DND-41 (cell line): ENCODE measurements at regions not wholly inside any gene's neighbourhood (a gene's known extent, or its start where the extent isn't known, plus 50 kb on each side); places are given as distances from the start of the nearest gene placed in this dataset.

ENCODE experiments used
- ATAC-seq: fragments of 200-7000 bp; cut with Tn5 transposase; 3 replicates; pipeline ENCODE4 v1.9.1; 2021; ENCODE audit warnings: low read depth; ENCODE audit not compliant: insufficient read depth
- DNase-seq: peaks from one replicate; pipeline ENCODE4 v3.0.0-alpha.2; 2020
- H2AFZ ChIP-seq: 2 replicates; pipeline ENCODE4 v1.6.0; 2012; ENCODE audit warnings: low read depth, low read length
- H3K27ac ChIP-seq: 2 replicates; pipeline ENCODE4 v1.5.1; 2012; ENCODE audit warnings: low read length, inconsistent platforms
- H3K27me3 ChIP-seq: fragments of 200-600 bp; sonication (generic); 2 replicates; pipeline ENCODE4 v1.6.0; 2012; ENCODE audit warnings: low read length, mild to moderate bottlenecking, inconsistent platforms; ENCODE audit not compliant: insufficient read depth, poor library complexity
- H3K36me3 ChIP-seq: 2 replicates; pipeline ENCODE4 v1.5.1; 2012; ENCODE audit warnings: low read length, inconsistent platforms; ENCODE audit not compliant: insufficient read depth
- H3K4me1 ChIP-seq: 2 replicates; pipeline ENCODE4 v1.5.1; 2012; ENCODE audit warnings: mild to moderate bottlenecking, low read length; ENCODE audit not compliant: insufficient read depth
- H3K4me2 ChIP-seq: 2 replicates; pipeline ENCODE4 v1.6.0; 2012; ENCODE audit warnings: mild to moderate bottlenecking, moderate library complexity, low read length, inconsistent platforms; ENCODE audit not compliant: insufficient read depth
- H3K4me3 ChIP-seq, 2 experiments: fragments of 200-600 bp in 1 of 2; shearing (Covaris generic) in 1 of 2; 2 replicates each; pipeline ENCODE4 v1.5.1; 2012 to 2016; ENCODE audit warnings: inconsistent platforms in 2 of 2, low read length in 2 of 2, mild to moderate bottlenecking in 2 of 2, low read depth in 1 of 2, moderate library complexity in 1 of 2
- H3K79me2 ChIP-seq: 2 replicates; pipeline ENCODE4 v1.6.0; 2012; ENCODE audit warnings: low read length, inconsistent platforms; ENCODE audit not compliant: insufficient read depth
- H3K9ac ChIP-seq: 2 replicates; pipeline ENCODE4 v1.6.0; 2012; ENCODE audit warnings: low read depth, mild to moderate bottlenecking, inconsistent platforms, low read length, moderate library complexity
- H3K9me3 ChIP-seq: 2 replicates; pipeline ENCODE4 v1.5.1; 2012; ENCODE audit warnings: low read length, moderate library complexity, mild to moderate bottlenecking, inconsistent platforms; ENCODE audit not compliant: insufficient read depth, severe bottlenecking
- H4K20me1 ChIP-seq: 2 replicates; pipeline ENCODE4 v1.6.0; 2012; ENCODE audit warnings: low read length; ENCODE audit not compliant: insufficient read depth
- EZH2 ChIP-seq: IDR thresholded peaks from 3 replicates; pipeline ENCODE4 v1.6.1; 2012; ENCODE audit warnings: borderline replicate concordance, low read depth, mild to moderate bottlenecking, moderate library complexity, low read length, inconsistent platforms; ENCODE audit not compliant: severe bottlenecking
- TF ChIP-seq, protein P1 (sequence below): IDR thresholded peaks from 2 replicates; pipeline ENCODE4 v1.5.1; 2012; ENCODE audit warnings: borderline replicate concordance, low read length, moderate library complexity, mild to moderate bottlenecking; ENCODE audit not compliant: poor library complexity, severe bottlenecking; ENCODE audit errors: extremely low read depth

DNA sequence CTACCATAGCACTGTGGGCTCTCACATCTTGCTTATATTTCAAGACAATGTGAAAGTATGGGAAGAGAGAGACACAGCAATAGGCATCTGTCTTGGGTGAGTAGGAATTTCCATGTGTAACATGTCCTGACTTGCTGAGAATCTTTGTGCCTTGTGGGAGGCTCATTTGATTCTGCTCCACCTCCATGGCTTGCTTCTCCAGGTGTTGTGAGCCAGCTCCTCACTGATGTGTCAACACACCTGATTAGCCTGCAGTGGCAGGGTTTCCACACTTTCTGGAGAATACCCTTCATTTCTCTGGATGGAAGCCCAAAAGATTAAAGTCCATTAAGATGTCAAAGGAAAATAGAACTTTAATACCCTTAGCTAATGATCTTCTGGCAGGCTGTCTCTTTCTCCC, 613.6 kb downstream of the ZNF608 start:
- no peaks in the 10 kb centered on the region for H3K9me3 ChIP-seq
- DNase-seq (no peak), ATAC-seq (no peak)
- no peaks in the 10 kb centered on the region for H3K27me3 ChIP-seq
- TF ChIP-seq, protein P1, sequence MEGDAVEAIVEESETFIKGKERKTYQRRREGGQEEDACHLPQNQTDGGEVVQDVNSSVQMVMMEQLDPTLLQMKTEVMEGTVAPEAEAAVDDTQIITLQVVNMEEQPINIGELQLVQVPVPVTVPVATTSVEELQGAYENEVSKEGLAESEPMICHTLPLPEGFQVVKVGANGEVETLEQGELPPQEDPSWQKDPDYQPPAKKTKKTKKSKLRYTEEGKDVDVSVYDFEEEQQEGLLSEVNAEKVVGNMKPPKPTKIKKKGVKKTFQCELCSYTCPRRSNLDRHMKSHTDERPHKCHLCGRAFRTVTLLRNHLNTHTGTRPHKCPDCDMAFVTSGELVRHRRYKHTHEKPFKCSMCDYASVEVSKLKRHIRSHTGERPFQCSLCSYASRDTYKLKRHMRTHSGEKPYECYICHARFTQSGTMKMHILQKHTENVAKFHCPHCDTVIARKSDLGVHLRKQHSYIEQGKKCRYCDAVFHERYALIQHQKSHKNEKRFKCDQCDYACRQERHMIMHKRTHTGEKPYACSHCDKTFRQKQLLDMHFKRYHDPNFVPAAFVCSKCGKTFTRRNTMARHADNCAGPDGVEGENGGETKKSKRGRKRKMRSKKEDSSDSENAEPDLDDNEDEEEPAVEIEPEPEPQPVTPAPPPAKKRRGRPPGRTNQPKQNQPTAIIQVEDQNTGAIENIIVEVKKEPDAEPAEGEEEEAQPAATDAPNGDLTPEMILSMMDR = no peak
- TF ChIP-seq EZH2 = no peak
- no peaks in the 10 kb centered on the region for H3K4me1 ChIP-seq
- no peaks in the 10 kb centered on the region for H3K79me2 ChIP-seq
- no peaks in the 10 kb centered on the region for H3K36me3 ChIP-seq
- no peak overlapping the region for H3K27ac ChIP-seq
- no peak overlapping the region for H2AFZ ChIP-seq
- H3K4me3 ChIP-seq = no peak overlapping the region
- H3K4me2 ChIP-seq = no peak overlapping the region
- H3K9ac ChIP-seq = no peak overlapping the region
- H4K20me1 ChIP-seq = no peaks in the 10 kb centered on the region

DNA sequence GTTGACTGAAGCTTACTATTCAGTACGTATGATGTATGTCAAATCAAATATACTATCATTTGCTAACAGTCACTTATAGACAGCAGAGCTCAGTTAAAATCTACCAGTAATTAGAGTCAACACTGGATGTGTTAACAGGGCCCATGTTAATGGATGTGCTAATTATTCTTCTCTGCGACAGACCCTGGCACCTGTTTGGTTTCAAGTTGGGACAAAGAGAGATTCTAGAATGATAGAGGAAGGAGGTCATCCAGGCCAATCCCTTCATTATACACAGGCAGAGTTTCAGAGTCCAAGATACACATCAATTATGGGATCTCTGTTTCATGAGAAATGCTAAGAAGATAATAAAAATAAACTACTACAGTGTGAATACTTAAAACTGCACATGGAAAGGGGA, 615.0 kb downstream of the ZNF608 start:
- no peak overlapping the region for H3K4me3 ChIP-seq
- H3K9ac ChIP-seq = no peak overlapping the region
- H3K4me2 ChIP-seq = no peak overlapping the region
- no peaks in the 10 kb centered on the region for H3K27me3 ChIP-seq
- no peak for TF ChIP-seq EZH2
- TF ChIP-seq, protein P1 = no peak
- H3K27ac ChIP-seq = no peak overlapping the region
- DNase-seq (no peak), ATAC-seq (no peak)
- no peak overlapping the region for H2AFZ ChIP-seq
- H3K4me1 ChIP-seq = no peaks in the 10 kb centered on the region
- H3K79me2 ChIP-seq = no peaks in the 10 kb centered on the region
- no peaks in the 10 kb centered on the region for H3K9me3 ChIP-seq
- H4K20me1 ChIP-seq = no peaks in the 10 kb centered on the region
- no peaks in the 10 kb centered on the region for H3K36me3 ChIP-seq

DNA sequence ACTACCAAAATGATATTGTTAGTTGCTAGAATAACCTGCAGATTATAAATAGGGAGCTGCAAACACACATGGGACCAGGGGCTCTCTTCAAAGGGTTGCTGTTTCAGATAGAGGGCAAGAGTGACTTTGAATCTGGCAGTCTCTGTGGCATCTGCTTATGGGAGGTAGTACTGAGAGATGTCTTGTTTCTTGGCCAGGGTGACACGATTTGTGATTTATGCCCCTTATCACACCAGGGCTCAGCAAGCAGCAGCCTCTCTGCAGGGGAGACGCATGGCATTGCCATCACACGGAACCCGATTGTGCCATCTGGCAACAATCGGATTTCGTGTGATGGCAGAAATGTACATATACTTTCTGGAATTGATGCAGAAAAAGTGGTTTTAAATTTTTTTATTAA, 615.6 kb downstream of the ZNF608 start:
- ATAC-seq = no peak
- TF ChIP-seq, protein P1 = no peak
- TF ChIP-seq EZH2 = no peak
- H4K20me1 ChIP-seq = no peaks in the 10 kb centered on the region
- H2AFZ ChIP-seq = no peak overlapping the region
- no peak for DNase-seq
- H3K9ac ChIP-seq = no peak overlapping the region
- no peaks in the 10 kb centered on the region for H3K4me1 ChIP-seq
- no peak overlapping the region for H3K27ac ChIP-seq
- no peaks in the 10 kb centered on the region for H3K79me2 ChIP-seq
- H3K27me3 ChIP-seq = no peaks in the 10 kb centered on the region
- no peaks in the 10 kb centered on the region for H3K9me3 ChIP-seq
- no peak overlapping the region for H3K4me2 ChIP-seq
- H3K36me3 ChIP-seq = no peaks in the 10 kb centered on the region
- no peak overlapping the region for H3K4me3 ChIP-seq

DNA sequence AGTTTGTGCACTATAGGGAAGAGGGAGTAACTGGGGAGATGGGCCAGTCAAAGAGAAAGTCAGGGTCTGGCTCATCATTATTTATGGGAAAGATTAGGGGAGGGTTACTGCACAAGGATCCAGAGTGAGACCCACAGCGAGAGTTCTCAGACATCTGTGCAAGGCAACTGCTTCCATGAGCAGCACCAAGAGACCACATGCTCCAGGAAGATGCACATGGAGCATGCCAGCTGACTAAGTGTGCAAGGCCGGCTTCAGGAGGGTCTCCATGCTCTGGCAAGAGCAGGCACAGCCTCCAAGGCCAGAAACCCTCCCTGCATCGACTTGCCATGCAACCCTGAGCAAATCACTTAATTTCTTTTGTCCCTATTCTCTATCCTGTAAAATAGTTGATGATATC, 616.9 kb downstream of the CSNK1G3 start:
- Histone ChIP-seq H2AFZ (no peak overlapping the region), H3K36me3 (no peaks in the 10 kb centered on the region), H3K9me3 (no peaks in the 10 kb centered on the region), H4K20me1 (no peaks in the 10 kb centered on the region), H3K27ac (no peak overlapping the region), H3K4me1 (no peaks in the 10 kb centered on the region), H3K4me2 (no peak overlapping the region), H3K4me3 (no peak overlapping the region), H3K9ac (no peak overlapping the region), H3K27me3 (no peaks in the 10 kb centered on the region), H3K79me2 (no peaks in the 10 kb centered on the region)
- DNase-seq = no peak
- TF ChIP-seq, protein P1 = no peak
- no peak for TF ChIP-seq EZH2
- no peak for ATAC-seq
